ENCODE measurements at regions not wholly inside any gene's neighbourhood (a gene's known extent, or its start where the extent isn't known, plus 50 kb on each side); places are given as distances from the start of the nearest gene placed in this dataset.
"Not testable (repeated sequence)": the region's sequence is repeated elsewhere in the genome, so short reads cannot be mapped to it uniquely, and the experiment has no call there.

DNA sequence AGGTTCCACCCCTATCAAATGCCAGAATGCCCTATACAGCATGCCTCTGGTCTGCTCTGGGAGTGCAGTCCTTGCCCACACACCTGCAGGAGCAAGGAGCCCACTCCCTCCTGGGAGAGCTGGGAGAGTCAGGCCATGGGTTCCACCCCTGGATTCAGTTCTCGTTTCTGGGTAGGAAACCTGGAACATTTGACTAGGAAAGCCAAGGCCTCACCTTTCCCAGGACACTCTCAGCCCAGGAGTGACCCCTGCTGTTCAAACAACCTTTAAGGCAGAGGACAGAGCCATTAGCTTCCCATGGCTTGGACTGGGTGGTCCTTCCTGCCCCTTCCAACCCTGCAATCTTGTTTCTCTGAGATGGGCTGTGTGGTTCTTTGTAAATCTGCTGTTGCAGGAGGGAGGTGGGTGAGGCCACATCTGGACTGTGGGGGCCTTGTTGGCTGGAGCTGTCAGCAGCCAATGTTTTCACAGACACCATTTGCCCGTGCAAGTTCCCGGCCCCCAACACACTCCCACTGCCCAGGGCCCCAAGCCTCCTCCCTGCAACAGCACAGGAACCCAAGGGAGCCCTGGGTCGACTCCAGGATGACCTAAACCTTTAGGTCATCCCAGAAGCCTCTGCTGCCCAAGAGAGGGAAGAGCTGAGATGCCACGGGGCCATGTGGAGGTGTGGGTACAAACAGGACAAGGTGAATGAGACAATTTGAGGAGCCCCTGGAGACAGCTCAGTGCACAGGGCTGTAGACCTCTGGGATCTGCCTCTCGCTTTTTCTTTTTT is 104.4 kb downstream of the PJA1 start:
- DNase-seq: peak; percentile 6 to 10

DNA sequence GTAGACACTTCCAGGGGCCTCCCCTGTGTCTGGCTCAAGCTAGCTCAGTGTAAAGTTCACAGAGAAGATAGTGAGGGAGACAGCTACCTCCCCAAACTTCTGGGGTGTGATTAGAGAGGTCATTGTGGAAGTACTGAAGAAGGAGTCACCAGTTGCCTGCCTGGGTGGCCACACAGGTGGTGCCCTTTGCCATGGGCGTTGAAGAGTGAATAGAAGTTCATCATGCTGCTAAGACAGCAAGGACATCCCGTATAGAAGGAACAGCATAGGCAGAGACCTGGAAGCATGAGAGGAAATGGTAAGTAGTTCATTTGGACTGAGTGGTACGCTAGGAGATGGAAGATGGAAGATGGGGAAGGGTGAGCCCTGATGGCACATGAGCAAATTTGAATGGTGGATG is 110.1 kb downstream of the PJA1 start:
- DNase-seq: peak in 1 of 2 experiments; percentile 7

GRCh38 chrX:69054497-69054896 is 110.8 kb downstream of the PJA1 start:
- DNase-seq: not testable (repeated sequence)

- no peak for DNase-seq
Measured at GRCh38 chrX:69051901-69052300, 113.4 kb downstream of the PJA1 start.

- peak in 1 of 2 experiments; percentile 4 for DNase-seq
Measured at GRCh38 chrX:69050051-69050765, 115.0 kb downstream of the PJA1 start.

GRCh38 chrX:69046996-69047490 is 118.2 kb downstream of the PJA1 start:
- DNase-seq: no peak

- DNase-seq: peak in 1 of 2 experiments; percentile 4
Measured at GRCh38 chrX:69045616-69046345, 119.5 kb downstream of the PJA1 start.

DNA sequence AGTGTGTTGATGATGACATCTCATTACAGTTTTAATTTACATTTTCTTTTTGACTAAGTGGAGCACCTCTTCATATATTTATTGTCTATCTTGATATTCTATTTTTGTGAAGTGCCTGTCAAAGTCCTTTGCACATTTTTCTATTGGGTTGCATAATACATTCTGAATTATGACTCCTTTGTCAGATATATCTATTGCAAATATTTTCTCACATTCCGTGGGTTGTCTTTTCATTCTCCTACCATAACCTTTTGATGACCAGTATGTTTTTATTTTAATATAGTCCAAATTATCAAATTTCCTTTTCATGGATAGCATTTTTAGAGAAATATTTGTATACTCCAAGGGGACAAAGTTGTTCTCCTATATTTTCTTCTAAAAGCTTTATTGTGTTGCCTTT is 126.4 kb downstream of the PJA1 start:
- no peak for DNase-seq

GRCh38 chrX:69038188-69038587 is 127.1 kb downstream of the PJA1 start:
- no peak for DNase-seq

DNA sequence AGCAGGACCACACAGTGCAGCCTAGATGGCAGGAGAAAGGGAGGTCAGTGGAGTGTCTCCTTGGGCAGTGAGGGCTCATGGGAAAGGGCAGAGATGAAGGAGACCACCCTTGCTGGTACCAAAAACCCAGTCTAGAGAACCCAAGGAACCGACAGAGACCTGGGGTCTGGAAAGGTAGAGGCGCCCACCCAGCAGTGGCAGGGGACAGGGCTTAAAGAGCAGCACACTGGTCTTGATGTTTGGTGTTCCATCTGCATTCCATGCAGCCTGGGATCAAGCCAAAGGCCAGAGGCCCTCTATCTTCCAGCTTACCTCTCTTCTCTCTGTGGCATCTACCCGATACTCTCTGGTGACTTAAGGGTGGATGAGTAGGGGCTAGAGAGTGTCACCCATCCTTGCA is 127.5 kb downstream of the PJA1 start:
- no peak for DNase-seq

- no peak for DNase-seq
Measured at GRCh38 chrX:69036674-69037573, 128.3 kb downstream of the PJA1 start.

DNA sequence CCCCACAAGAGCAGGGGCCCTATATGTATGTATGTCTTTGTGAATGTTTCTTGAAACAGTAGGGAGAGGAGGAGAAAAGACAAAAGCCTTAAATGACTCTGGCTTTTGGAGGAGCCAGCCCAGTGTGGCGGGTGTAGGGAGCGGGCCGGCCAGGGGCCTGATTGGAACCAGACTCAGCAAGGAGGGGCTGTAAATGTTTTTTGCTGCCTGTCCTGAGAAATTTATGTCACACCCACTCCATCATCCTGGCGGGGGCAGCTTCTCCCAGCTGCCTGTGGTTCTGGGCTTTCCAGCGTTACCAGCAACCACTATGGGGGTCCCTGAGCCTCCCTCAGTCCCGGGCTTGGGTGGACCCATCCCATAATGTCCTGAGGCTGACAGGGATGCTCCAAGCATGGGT is 130.8 kb downstream of the PJA1 start:
- no peak for DNase-seq

- DNase-seq: no peak
Measured at GRCh38 chrX:69033936-69034335, 131.3 kb downstream of the PJA1 start.

GRCh38 chrX:69032601-69033000 is 132.7 kb downstream of the PJA1 start:
- no peak for DNase-seq

DNA sequence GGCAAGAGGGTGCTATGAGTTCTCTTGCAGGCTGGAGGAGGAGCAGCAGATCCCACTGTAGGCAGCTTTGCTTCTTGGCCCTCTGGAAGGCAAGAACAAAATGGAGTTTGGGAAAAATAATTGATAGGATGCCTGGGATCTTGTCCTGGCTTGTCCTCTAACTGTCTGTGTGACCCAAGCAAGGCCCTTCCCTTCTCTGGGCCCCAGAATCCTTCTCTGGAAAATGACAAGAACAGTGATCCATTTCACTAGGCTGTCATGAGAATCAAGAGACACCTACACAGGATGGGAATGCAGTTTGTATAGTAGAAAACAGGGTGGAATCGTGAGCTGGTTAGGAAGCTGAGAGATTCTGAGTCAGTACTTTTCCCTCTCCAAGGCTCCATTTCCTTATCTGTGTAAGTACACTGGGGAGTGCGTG is 133.3 kb downstream of the PJA1 start:
- DNase-seq: no peak

GRCh38 chrX:69031181-69031580 is 134.1 kb downstream of the PJA1 start:
- no peak for DNase-seq

GRCh38 chrX:69029771-69030170 is 135.5 kb downstream of the PJA1 start:
- DNase-seq: no peak

GRCh38 chrX:69028761-69029120 is 136.5 kb downstream of the PJA1 start:
- no peak for DNase-seq

GRCh38 chrX:69028006-69028760 is 137.1 kb downstream of the PJA1 start:
- DNase-seq: no peak

DNA sequence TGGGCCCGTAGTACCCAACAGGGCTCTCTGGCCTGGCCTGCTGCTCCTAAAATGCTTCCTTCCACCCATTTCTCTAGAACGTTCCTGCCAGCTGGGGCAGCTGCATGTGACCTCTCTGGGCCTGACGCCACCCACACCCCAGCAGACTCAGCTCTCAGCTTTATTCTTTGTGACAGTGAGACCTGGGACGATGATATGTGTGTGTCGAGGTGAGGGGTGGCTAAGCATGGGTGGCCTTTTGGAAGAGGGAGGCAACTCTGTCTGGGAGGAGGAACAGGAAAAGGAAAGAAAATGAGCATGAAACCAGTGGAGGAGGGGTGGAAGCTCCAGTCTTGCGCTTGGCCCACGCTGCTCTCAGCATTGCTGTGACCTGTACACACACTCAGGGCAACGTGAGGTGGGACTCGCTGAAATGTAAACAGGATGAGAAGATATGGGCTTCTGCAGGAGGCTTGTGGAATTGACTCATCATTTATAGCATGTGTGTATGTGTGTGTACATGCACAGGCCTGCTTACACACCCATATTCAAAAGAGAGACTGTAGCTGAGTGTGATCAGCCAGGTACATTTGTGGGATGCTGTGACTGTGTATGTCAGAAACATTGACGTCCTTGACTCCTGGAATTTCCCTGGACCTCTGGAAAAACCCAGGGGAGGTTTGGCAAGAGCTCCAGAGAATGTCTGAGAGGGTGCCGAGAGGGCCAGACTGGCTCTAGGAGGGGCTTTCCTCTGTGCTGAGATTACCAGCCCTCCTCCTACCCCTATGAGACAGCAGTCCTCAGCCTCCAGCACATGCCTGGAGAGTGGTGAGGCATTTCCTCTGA is 137.9 kb downstream of the PJA1 start:
- DNase-seq: no peak

DNA sequence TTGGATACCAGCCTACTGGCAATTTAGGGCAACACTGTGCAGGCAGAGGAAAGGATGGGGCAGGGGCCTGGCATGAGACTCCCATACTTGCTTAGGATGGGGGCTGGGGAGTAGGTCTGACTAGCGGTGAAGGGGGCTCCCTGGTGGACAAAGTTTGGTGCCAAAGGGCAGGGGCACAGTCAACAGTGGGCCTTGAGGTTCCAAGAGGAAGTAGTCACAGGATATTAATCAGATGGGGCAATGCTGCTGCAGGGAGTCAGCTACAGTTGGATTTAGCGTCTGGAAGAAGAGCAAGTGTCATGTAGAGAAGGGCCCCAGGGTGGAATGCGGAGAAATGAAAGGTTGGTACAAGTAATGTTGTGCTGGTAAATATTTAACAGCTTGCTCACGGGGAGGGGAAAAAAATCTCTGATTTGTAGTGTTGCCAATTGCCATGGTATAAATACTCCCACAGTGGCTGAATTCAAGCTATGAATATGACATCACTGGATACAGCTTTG is 139.4 kb downstream of the PJA1 start:
- peak in 1 of 2 experiments; percentile 6 for DNase-seq

Measured in activated T-cell treated with anti-CD3 and anti-CD28 coated beads, Interleukin-2, amount 50 U/mL, for 48 hours (primary cell).